ENCODE measurements at regions not wholly inside any gene's neighbourhood (a gene's known extent, or its start where the extent isn't known, plus 50 kb on each side); places are given as distances from the start of the nearest gene placed in this dataset.

DNA sequence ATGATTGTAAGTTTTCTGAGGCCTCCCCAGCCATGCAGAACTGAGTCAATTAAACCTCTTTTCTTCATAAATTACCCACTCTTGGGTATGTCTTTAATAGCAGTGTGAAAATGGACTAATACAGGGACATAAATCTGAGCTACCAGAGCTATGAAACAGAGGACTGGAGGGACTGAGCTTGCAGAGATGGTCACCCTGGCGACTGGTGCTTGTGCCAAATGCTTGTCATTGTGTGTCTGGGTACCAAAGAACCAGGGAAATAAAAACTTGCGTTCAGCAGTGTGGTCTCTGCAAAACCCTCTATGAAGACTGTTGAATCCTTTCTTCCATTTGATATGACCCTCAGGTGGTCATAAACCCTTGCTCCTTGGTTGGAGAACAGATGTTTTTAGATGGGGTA lies 105.1 kb upstream of the PRL start:
- DNase-seq: no peak

GRCh38 chr6:22409486-22409885 lies 112.7 kb upstream of the PRL start:
- no peak for DNase-seq

DNA sequence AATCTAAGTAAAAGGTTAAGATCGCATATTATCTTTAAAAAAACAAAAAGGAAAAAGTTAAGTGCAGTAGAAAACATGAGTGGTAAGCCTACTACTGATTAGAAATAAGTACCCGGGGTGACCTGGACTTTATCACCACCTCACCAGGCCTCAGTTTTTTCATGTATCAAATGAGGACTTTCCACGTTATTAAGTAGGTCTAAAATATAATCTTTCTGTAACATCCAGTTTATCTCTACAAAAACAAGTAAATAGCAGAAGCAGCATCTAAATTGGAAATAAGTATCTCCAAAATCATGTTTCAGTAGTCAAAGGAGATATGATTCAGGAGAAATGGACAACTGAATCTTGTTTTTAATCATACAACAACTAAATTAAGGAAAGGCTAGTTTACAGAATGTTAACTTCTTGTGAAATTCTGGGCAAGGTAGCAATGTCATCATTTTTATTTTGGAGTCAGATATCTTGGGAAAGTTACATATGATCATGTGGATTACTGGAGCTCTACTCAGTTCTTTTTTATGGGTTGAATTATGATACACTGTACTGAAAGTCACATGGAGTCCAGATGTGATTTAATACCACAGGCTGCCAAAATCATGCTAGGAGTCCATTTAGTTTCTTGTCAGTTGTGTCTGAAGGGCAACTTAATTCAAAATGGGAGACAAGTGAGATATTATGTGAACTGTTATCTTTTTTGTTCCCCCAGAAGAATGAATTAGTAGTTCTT lies 114.7 kb upstream of the PRL start:
- DNase-seq: no peak

DNA sequence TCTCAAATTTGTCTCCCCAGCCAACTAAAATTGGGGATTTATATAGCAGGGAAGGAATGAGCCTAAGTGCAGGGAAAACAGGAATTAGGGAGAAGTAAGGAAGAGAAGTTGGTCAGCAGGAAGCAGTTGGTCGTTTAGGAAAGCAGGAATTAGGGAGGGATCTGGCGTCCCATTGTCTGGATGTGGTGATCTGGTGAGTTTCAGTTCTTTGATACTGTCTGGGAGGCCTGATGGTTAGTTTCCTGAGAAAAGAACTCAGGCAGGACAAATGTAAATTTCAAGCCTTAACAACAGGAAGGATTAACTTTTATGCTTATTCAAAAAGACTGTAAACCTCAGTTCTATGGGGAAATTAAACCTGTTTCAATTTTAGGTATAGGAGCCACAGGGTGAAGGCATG lies 116.2 kb upstream of the PRL start:
- DNase-seq: no peak

DNA sequence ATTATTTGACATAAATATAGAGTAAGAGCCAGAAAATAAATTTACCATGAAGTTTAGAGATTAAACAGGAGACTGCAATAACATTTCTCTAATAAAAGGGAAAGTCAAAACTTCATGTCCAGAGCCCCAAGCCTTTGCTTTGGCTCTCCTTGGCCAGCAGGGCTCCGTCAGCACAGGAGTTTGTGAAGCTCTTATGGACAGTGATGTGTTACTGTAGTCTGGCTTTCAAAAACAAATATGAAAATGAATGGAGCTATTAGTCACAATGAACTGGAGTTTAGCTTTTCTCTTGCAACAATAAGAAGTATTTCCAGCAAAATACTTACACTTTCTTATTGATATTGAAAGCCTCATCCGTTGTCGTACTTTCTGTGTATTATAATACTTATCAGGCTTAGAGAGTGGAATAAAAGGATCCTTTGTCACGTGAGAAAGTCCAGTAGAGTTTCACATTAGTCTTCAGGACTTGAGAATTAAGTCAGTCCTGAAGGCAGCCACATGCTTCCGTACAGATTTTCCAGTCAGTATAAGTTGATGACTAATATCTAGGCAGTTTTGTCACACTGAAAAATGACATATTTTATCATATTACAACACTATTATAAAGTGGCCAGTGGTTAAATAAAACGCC lies 117.0 kb upstream of the PRL start:
- no peak for DNase-seq

DNA sequence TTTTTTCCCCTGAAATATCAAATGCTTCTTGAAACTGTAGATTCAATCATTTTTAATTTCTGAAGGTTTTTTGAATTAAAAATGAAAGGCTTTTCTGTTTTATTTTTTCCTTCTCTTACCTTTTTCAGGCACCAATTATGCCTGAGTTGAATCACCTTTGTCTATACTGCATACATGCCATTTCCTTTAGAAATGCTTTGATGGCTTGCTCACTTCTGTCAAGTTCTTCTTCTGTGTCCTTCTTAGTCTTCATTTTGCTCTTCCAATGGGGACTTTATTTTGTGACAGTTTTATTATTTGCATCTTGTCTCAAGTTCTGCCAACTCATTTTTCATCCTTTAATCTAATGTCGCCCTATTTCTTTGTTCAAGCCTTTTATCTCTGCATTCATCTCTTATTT lies 121.9 kb upstream of the PRL start:
- DNase-seq: no peak

DNA sequence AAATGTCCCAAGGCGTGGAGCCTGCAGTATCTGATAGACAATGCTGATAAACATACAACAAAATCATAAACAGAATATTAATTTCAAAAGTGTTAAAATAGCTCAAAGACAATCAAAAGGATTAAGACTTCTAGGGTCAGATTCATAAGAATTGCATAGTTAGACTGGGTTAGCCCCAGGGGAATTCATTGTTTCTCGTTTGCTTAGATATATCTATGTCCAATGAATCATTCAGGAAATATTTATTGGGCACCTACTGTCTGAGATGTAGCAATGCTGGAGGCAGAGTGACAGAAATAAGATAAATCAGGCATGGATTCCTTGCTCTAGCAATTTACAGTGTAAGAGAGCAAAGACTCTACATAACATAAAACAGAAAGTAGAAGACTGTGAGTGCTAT lies 124.4 kb upstream of the PRL start:
- DNase-seq: no peak

GRCh38 chr6:22424196-22424595 lies 127.4 kb upstream of the PRL start:
- no peak for DNase-seq

DNA sequence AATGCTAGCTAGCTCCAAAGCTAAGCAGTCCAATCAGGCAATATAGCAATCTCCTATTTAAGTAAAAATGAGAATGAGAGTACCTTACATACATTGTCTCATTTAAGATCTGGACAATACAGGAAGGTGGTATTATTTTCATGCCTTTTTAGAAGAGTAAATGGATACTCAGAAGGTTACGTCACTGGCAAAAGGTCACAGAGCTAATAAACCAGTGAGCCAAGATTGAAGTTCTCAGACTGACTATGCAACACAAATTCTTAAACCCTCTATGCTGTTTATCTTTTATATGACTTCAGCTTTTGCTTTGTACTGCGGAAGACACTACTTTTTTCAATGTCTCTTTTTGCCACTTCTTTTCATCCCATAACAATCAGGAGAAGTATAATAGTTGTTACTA lies 135.2 kb upstream of the PRL start:
- DNase-seq: no peak

DNA sequence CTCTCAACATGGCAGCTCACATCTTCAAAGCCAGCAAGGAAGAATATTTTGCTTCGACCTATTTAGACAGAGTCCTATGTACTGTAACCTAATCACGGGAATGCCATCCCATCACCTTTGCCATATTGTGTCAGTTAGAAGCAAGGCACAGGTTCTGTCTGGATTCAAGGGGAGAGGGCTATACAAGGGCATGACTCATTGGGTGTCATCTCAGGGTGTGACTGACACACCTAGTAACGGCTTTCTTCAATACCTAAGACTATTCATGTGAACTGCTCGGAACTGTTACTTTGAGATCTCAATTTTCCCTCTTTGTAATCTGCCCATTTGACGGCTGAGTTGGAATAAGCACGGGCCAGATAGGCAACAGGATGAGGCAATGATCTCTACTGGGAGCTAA lies 135.6 kb upstream of the HDGFL1 start:
- no peak for DNase-seq

- DNase-seq: no peak
Measured at GRCh38 chr6:22435151-22435550, 134.2 kb upstream of the HDGFL1 start.

GRCh38 chr6:22436134-22436533 lies 133.2 kb upstream of the HDGFL1 start:
- no peak for DNase-seq

GRCh38 chr6:22437665-22438064 lies 131.7 kb upstream of the HDGFL1 start:
- DNase-seq: no peak

- DNase-seq: no peak
Measured at GRCh38 chr6:22442826-22443225, 126.5 kb upstream of the HDGFL1 start.

GRCh38 chr6:22444330-22444729 lies 125.0 kb upstream of the HDGFL1 start:
- DNase-seq: no peak

DNA sequence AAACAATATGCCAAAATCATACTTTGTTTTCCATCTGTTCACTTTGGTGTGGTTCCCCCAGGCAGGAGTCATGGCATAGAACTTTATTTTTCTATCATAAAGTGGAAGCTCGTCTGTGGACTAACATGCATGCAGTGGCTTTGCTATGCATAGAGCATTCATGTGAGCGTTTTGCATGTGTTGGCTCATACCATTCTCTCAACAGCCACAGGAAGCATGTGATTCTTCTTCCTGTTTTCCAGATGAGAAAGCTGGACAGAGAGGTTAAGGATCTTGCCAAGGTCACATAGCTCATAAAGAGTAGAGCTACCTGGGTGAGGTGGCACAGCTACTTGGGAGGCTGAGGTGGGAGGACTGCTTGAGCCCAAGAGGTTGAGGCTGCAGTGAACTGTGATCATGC lies 123.4 kb upstream of the HDGFL1 start:
- DNase-seq: no peak

- peak; percentile 28 for DNase-seq
Measured at GRCh38 chr6:22447249-22448196, 121.8 kb upstream of the HDGFL1 start.

- peak; percentile 25 for DNase-seq
Measured at GRCh38 chr6:22448291-22448711, 121.1 kb upstream of the HDGFL1 start.

DNA sequence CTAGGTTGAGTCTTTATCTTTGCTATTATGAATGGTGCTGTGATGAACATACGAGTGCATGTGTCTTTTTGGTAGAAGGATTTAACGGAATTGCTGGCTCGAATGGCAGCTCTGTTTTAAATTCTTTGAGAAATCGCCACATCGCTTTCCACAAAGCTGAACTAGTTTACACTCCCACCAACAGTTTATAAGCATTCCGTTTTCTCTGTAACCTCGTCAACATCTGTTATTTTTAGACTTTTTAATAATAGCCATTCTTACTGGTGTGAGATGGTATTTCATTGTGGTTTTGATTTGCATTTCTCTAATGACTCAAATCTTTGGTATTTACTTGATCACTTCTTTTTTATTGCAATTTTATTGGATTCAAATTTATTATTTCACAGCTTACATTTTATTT lies 117.4 kb upstream of the HDGFL1 start:
- DNase-seq: no peak

DNA sequence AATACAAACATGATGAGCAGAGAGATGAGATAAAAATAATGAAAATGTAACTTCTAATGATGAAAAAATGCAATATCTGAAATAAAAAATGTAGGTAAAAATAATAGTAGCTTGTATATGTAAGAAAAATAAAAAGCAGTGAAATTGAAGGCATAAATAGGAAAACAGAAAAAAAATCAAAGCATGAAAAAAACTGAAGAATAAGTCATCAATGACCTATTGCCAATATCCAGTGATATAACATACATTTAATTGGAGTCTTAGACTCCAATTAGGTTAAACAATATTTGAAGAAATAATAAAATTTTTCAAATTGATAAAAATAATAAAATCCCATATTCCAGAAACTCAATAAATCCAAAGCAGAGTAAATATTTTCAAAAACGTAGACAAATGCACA lies 114.0 kb upstream of the HDGFL1 start:
- DNase-seq: no peak

DNA sequence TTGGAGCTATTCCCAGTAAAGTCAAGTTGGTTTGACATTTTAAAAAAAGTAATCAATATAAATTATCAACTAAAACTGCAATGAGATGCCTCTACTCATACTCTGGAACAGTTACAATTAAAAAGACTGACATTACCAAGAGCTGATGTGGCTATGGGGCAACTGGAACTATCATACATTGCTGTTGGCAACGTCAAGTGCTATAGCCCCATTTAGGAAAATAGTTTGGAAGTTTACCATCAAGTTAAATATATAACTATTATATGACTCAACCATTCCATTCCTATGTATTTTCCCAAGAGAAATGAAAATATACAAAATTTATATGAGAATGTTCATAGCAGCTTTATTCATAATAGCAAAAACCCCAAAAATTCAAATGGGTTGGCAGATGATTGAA lies 111.4 kb upstream of the HDGFL1 start:
- no peak for DNase-seq

DNA sequence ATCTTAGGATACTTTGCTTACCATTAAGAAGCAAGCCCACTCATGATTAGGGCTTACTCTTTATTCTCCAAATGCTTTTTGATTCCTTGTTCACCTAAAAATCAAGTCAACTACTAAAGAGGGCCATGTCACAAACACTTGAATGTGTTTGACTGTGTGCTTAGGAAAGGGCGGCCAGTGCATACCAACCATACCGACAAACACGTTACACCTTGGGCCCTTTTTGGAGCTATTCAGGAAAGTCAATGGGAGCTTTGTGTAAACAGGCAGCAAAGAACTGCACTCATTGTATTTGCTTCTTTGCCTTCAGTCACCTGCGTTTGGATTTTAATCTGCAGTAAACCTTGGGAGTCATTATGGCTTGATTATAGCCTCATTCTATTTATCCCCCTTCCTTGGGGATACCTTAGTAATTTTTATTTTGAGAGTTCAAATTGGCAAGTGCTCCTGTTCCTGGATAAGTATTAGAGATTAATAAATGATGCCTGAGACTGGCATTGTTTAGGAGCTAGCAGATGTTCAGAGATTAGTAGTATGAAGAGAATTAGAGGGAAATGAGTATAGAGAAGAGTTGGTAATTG lies 102.6 kb upstream of the HDGFL1 start:
- DNase-seq: no peak

- DNase-seq: no peak
Measured at GRCh38 chr6:22467645-22468044, 101.7 kb upstream of the HDGFL1 start.

All from NCI-H2171 (cell line).